Stomach (tissue), 8 donors: ENCODE measurements at regions not wholly inside any gene's neighbourhood (a gene's known extent, or its start where the extent isn't known, plus 50 kb on each side); places are given as distances from the start of the nearest gene placed in this dataset.

ENCODE experiments used
- DNase-seq, 2 donors: peaks; one replicate each; pipeline versions ENCODE4 v3.0.0 to v3.0.0-alpha.2; 2013 to 2019
- H3K27ac ChIP-seq, 5 donors: fragments of 200-600 bp in 4 of 5; sonication (generic) in 4 of 5; one replicate each; pipeline ENCODE4 v1.5.1; 2013 to 2019; ENCODE audit warnings: mild to moderate bottlenecking in 1 of 5, moderate library complexity in 1 of 5
- H3K27me3 ChIP-seq, 3 donors: fragments of 200-600 bp; sonication (generic); one replicate each; pipeline ENCODE4 v1.5.1; 2017 to 2019; ENCODE audit warnings: mixed run types in 1 of 3
- H3K36me3 ChIP-seq, 4 donors: fragments of 200-600 bp; sonication (generic); 1 replicate in 3 of 4; 2 replicates in 1 of 4; pipeline ENCODE4 v1.5.1; 2016 to 2019
- H3K4me1 ChIP-seq, 4 donors: fragments of 200-600 bp; sonication (generic); one replicate each; pipeline ENCODE4 v1.5.1; 2016 to 2019
- H3K4me3 ChIP-seq, 4 donors: fragments of 200-600 bp; sonication (generic) in 3 of 4; one replicate each; pipeline ENCODE4 v1.5.1; 2016 to 2019; ENCODE audit warnings: mild to moderate bottlenecking in 1 of 4
- H3K9me3 ChIP-seq, 4 donors: fragments of 200-600 bp; sonication (generic); one replicate each; pipeline ENCODE4 v1.5.1; 2016 to 2019
- EP300 ChIP-seq: sonication (generic); formaldehyde crosslinking; IDR thresholded peaks from one replicate; pipeline ENCODE4 v1.6.1; 2017; ENCODE audit warnings: antibody characterized with exemption
- POLR2A ChIP-seq, 4 donors: fragments of 450-650 bp; IDR thresholded peaks; one replicate each; pipeline ENCODE4 v1.6.1; 2016; ENCODE audit warnings: antibody characterized with exemption in 4 of 4, control low read depth in 2 of 4, mild to moderate bottlenecking in 1 of 4, moderate library complexity in 1 of 4
- POLR2AphosphoS5 ChIP-seq, 3 donors: sonication (generic); formaldehyde crosslinking; IDR thresholded peaks; one replicate each; pipeline ENCODE4 v1.6.1; 2016; ENCODE audit warnings: antibody characterized with exemption in 3 of 3
- WGBS, 5 donors: extraction: QIAGEN DNeasy Blood & Tissue Kit in 3 of 5; methylation state at CpG; one replicate each; pipeline versions ENCODE4 v1.1.5 to v1.1.7; 2013 to 2018; 5-methylcytosine and 5-hydroxymethylcytosine counted together
- intact Hi-C: fragments of 100-400 bp; cut with DNase I; formaldehyde crosslinking; loops from one replicate; pipeline ENCODE4 v1.15.1; 2023; ENCODE audit warnings: low total_unique reads
- TF ChIP-seq, protein P1 (sequence below), 7 experiments: fragments of 450-650 bp in 4 of 7; fragments of 200-600 bp in 3 of 7; sonication (generic) in 3 of 7; IDR thresholded peaks; one replicate each; pipeline ENCODE4 v1.5.1; 2016 to 2019; ENCODE audit warnings: antibody characterized with exemption in 7 of 7, control low read depth in 2 of 7, mild to moderate bottlenecking in 1 of 7
- donor health status: healthy with polysubstance abuse.
- donor health status: Bipolar disorder and iron deficiency.
- donor health status: healthy.

DNA sequence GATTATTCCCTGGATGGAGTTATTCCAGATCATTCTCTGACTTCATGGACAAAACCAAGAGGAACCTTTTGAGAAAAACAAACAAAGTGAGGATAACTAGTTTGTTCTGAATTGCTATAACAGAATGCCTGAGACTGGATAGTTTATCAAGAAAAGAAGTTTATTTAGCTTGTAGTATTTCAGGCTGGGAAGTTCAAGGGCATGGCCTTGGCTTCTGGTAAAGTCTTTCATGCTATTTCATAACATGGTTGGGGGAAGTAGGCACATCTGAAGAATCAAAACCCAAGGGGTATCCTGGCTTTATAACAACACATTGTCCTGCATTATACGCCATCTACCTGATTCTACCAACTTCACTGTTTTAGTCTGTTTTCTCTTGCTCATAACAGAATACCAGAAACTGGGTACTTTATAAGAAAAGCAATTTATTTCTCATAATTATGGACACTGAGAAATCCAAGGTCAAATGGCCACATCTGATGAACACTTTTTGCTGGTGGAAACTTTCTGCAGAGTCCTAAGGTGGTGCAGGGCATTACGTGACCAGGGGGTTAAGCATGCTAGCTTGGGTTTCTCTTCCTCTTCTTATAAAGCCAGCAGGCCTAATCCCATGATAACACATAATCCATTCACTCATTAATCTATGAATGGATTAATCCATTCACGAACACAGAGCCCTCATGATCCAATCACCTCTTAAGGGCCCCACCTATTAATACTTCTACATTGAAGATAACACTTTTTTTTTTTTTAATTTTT is 186.1 kb upstream of the PRSS16 start:
- Histone ChIP-seq H3K9me3 (no peaks in the 10 kb centered on the region), H3K4me1 (no peaks in the 10 kb centered on the region), H3K4me3 (no peak overlapping the region), H3K27me3 (peaks cover 0 to 8% (median 0%) of the 10 kb centered on the region in 3 donors), H3K27ac (no peak overlapping the region), H3K36me3 (no peaks in the 10 kb centered on the region)
- TF ChIP-seq POLR2AphosphoS5 (IDR thresholded peaks at IDR 0.05) (no peak), EP300 (no peak), POLR2A (IDR thresholded peaks at IDR 0.05) (no peak)
- TF ChIP-seq, protein P1, sequence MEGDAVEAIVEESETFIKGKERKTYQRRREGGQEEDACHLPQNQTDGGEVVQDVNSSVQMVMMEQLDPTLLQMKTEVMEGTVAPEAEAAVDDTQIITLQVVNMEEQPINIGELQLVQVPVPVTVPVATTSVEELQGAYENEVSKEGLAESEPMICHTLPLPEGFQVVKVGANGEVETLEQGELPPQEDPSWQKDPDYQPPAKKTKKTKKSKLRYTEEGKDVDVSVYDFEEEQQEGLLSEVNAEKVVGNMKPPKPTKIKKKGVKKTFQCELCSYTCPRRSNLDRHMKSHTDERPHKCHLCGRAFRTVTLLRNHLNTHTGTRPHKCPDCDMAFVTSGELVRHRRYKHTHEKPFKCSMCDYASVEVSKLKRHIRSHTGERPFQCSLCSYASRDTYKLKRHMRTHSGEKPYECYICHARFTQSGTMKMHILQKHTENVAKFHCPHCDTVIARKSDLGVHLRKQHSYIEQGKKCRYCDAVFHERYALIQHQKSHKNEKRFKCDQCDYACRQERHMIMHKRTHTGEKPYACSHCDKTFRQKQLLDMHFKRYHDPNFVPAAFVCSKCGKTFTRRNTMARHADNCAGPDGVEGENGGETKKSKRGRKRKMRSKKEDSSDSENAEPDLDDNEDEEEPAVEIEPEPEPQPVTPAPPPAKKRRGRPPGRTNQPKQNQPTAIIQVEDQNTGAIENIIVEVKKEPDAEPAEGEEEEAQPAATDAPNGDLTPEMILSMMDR (IDR thresholded peaks at IDR 0.05): no peak
- 85 to 91% (median 90%) methylated on average over 3 of the region's 3 CpGs for WGBS, 5 donors
- DNase-seq: no peak
- intact Hi-C loops: no loop called here

DNA sequence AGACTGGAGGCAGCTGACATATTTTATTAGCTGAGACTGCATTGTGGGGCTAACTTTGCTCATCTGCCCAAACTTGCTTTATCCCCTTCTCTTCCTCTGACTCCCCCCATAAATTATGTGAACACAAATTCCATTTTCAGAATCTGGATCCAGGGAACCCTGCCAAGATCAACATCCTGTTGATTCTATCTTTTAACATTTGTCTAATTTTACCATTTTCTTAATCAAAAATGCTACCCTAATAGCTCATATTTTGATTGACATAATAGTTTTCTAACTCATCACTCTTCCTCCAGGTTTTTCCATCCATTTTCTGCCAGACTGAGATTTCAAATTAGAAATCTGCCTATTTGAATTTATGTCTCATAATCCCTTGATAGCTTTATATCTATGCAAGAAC is 184.7 kb upstream of the PRSS16 start:
- H3K4me1 ChIP-seq: no peaks in the 10 kb centered on the region
- no peak for DNase-seq
- no peak for TF ChIP-seq EP300
- TF ChIP-seq, protein P1 (IDR thresholded peaks at IDR 0.05): no peak
- H3K27me3 ChIP-seq: peaks cover 0 to 8% (median 0%) of the 10 kb centered on the region in 3 donors
- no peak overlapping the region for H3K27ac ChIP-seq
- no peak overlapping the region for H3K4me3 ChIP-seq
- intact Hi-C loops: no loop called here
- no peaks in the 10 kb centered on the region for H3K36me3 ChIP-seq
- H3K9me3 ChIP-seq: no peaks in the 10 kb centered on the region

DNA sequence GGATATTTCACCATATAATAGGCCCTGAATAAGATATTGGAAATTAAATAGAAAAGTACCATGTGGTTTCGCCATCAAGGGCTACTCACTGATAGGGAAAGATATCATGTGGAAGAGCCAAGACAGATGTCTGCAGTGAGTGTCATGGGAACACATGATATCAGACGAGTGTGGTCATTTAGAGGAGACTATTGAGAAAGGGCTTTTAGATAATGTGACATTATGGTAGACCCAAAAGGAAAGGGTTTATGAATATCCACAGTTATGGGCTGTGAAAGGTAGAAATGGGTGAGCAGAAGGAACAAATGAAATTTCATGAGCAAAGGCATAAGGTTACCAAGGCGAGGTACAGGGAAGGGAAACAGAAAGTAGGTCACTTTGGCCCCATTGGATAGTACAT is 182.3 kb upstream of the PRSS16 start:
- intact Hi-C loops: no loop called here
- Histone ChIP-seq H3K27me3 (peaks cover 0 to 8% (median 0%) of the 10 kb centered on the region in 3 donors), H3K27ac (no peak overlapping the region), H3K9me3 (no peaks in the 10 kb centered on the region), H3K36me3 (no peaks in the 10 kb centered on the region), H3K4me1 (no peaks in the 10 kb centered on the region), H3K4me3 (no peak overlapping the region)
- DNase-seq: no peak
- 80 to 92% (median 86%) methylated on average over 3 of the region's 3 CpGs for WGBS, 5 donors
- no peak for TF ChIP-seq EP300
- TF ChIP-seq, protein P1 (IDR thresholded peaks at IDR 0.05): no peak
- TF ChIP-seq POLR2A (IDR thresholded peaks at IDR 0.05): no peak

DNA sequence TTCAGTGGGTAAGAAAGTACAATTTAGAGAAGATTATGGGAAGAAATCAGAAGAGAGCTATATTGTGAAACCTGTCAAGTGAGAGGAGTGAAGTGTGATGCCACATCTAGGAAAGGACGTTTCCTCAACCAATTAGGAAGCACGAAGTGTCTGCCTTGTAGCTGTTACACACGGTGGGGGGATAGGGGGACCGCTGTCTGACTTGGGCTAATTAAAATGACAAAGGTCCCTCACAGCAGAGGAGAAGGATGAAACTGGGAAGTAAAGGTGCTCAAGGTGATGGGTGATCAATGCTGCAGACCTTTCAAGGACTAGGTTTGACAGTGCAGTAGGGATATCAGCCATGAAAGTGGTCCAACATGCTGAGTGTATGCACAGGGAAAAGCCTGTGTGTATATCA is 181.1 kb upstream of the PRSS16 start:
- H3K4me1 ChIP-seq: no peaks in the 10 kb centered on the region
- H3K27ac ChIP-seq: no peak overlapping the region
- no peaks in the 10 kb centered on the region for H3K9me3 ChIP-seq
- WGBS, 5 donors: 22 to 30% (median 28%) methylated on average over 4 of the region's 4 CpGs
- TF ChIP-seq POLR2A (IDR thresholded peaks at IDR 0.05) (no peak), EP300 (no peak), POLR2AphosphoS5 (IDR thresholded peaks at IDR 0.05) (no peak)
- TF ChIP-seq, protein P1 (IDR thresholded peaks at IDR 0.05): no peak
- no peak overlapping the region for H3K4me3 ChIP-seq
- H3K27me3 ChIP-seq: peaks cover 0 to 8% (median 0%) of the 10 kb centered on the region in 3 donors
- H3K36me3 ChIP-seq: no peaks in the 10 kb centered on the region
- intact Hi-C loops: no loop called here
- no peak for DNase-seq
